SK-N-SH (cell line): ENCODE measurements at regions not wholly inside any gene's neighbourhood (a gene's known extent, or its start where the extent isn't known, plus 50 kb on each side); places are given as distances from the start of the nearest gene placed in this dataset.

ENCODE experiments used
- CTCF ChIA-PET: fragments of 300-600, 350-600 bp; formaldehyde crosslinking; extraction: SDS; loops from one replicate; lab custom pipeline; 2021; lab: Yijun Ruan, JAX
- POLR2A ChIA-PET: fragments of 350-600 bp; sonication (Branson Sonifier 250); formaldehyde crosslinking; extraction: SDS; loops from one replicate; lab custom pipeline; 2020; ENCODE audit warnings: antibody characterized with exemption, inconsistent platforms; lab: Yijun Ruan, JAX
- DNase-seq: peaks from one replicate; pipeline ENCODE4 v3.0.0; 2012
- H2AFZ ChIP-seq: fragments of 200-600 bp; sonication (generic); 2 replicates; pipeline ENCODE4 v1.8.1; 2016; ENCODE audit warnings: antibody characterized with exemption, mild to moderate bottlenecking, low read depth
- H3F3A ChIP-seq: fragments of 200-600 bp; sonication (generic); replicated peaks from 2 replicates; pipeline ENCODE3; 2016; ENCODE audit warnings: antibody characterized with exemption, mild to moderate bottlenecking; ENCODE audit not compliant: insufficient read depth
- H3K27ac ChIP-seq, 2 experiments: fragments of 200-500 bp in 1 of 2; fragments of 200-600 bp in 1 of 2; sonication (Bioruptor generic) in 1 of 2; sonication (generic), shearing (Covaris generic) in 1 of 2; 2 replicates each; pipeline versions ENCODE4 v1.5.1 to v1.6.1; 2014 to 2016; ENCODE audit warnings: low read depth in 2 of 2, inconsistent platforms in 1 of 2, low read length in 1 of 2, mild to moderate bottlenecking in 1 of 2, mixed read lengths in 1 of 2
- H3K27me3 ChIP-seq: fragments of 200-600 bp; sonication (generic), shearing (Covaris generic); 2 replicates; pipeline ENCODE4 v1.6.1; 2016; ENCODE audit warnings: mixed run types; ENCODE audit not compliant: insufficient read depth
- H3K36me3 ChIP-seq, 2 experiments: fragments of 200-500 bp in 1 of 2; fragments of 200-600 bp in 1 of 2; sonication (Bioruptor generic) in 1 of 2; sonication (generic) in 1 of 2; replicated peaks in 1 of 2; 2 replicates each; pipeline versions ENCODE3 to v1.5.1; 2014 to 2016; ENCODE audit warnings: low read length in 1 of 2, mild to moderate bottlenecking in 1 of 2; ENCODE audit not compliant: insufficient read depth in 2 of 2, control insufficient read depth in 1 of 2
- H3K4me1 ChIP-seq, 2 experiments: fragments of 200-500 bp in 1 of 2; fragments of 200-600 bp in 1 of 2; sonication (Bioruptor generic) in 1 of 2; sonication (generic), shearing (Covaris generic) in 1 of 2; 2 replicates each; pipeline versions ENCODE4 v1.5.1 to v1.6.1; 2014 to 2016; ENCODE audit warnings: low read depth in 1 of 2, low read length in 1 of 2, mixed run types in 1 of 2; ENCODE audit not compliant: insufficient read depth in 2 of 2, control insufficient read depth in 1 of 2
- H3K4me2 ChIP-seq: fragments of 200-600 bp; sonication (generic), shearing (Covaris generic); 2 replicates; pipeline ENCODE4 v1.6.1; 2017; ENCODE audit warnings: mixed run types
- H3K4me3 ChIP-seq, 2 experiments: fragments of 200-500 bp in 1 of 2; fragments of 200-600 bp in 1 of 2; sonication (Bioruptor generic) in 1 of 2; sonication (generic), shearing (Covaris generic) in 1 of 2; 2 replicates each; pipeline versions ENCODE4 v1.5.1 to v1.8.1; 2014 to 2016; ENCODE audit warnings: low read depth in 2 of 2, inconsistent platforms in 1 of 2, low read length in 1 of 2, mild to moderate bottlenecking in 1 of 2, mixed read lengths in 1 of 2, moderate library complexity in 1 of 2
- H3K79me2 ChIP-seq: fragments of 200-600 bp; sonication (generic); 2 replicates; pipeline ENCODE4 v1.8.1; 2017; ENCODE audit warnings: mild to moderate bottlenecking; ENCODE audit not compliant: insufficient read depth
- H3K9ac ChIP-seq: fragments of 200-600 bp; sonication (generic); 2 replicates; pipeline ENCODE4 v1.6.1; 2017; ENCODE audit warnings: mixed run types
- H3K9me2 ChIP-seq: fragments of 200-600 bp; sonication (generic); 2 replicates; pipeline ENCODE4 v1.6.1; 2017; ENCODE audit warnings: mixed run types
- H3K9me3 ChIP-seq: fragments of 200-600 bp; sonication (generic); 2 replicates; pipeline ENCODE4 v1.6.1; 2017; ENCODE audit warnings: mixed run types, mild to moderate bottlenecking, moderate library complexity
- H4K20me1 ChIP-seq: fragments of 200-600 bp; sonication (generic); 2 replicates; pipeline ENCODE4 v1.6.1; 2017; ENCODE audit warnings: mild to moderate bottlenecking, mixed run types; ENCODE audit not compliant: insufficient read depth
- CHD2 ChIP-seq: fragments of 150-350 bp; IDR thresholded peaks from 2 replicates; pipeline ENCODE4 v1.6.1; 2018; ENCODE audit warnings: low read length; ENCODE audit not compliant: partially characterized antibody
- CTCF ChIP-seq: fragments of 200-600 bp; sonication (generic); IDR thresholded peaks from 2 replicates; pipeline ENCODE4 v1.6.1; 2017; ENCODE audit warnings: antibody characterized with exemption, mild to moderate bottlenecking, moderate library complexity
- ELF1 ChIP-seq: IDR thresholded peaks from 2 replicates; pipeline ENCODE4 v1.4.0; 2012
- EP300 ChIP-seq, 2 experiments: IDR thresholded peaks; 2 replicates each; pipeline versions ENCODE4 v1.4.0 to v1.6.1; 2012; ENCODE audit warnings: borderline replicate concordance in 1 of 2, low read depth in 1 of 2, low read length in 1 of 2
- FOSL2 ChIP-seq: IDR thresholded peaks from 2 replicates; pipeline ENCODE4 v1.4.0; 2012; ENCODE audit warnings: low read depth, mild to moderate bottlenecking, moderate library complexity, borderline replicate concordance
- FOXJ3 ChIP-seq: sonication (generic); formaldehyde crosslinking; IDR thresholded peaks from 2 replicates; pipeline ENCODE4 v1.5.1; 2020; ENCODE audit warnings: mild to moderate bottlenecking, missing genetic modification reagents
- FOXM1 ChIP-seq: IDR thresholded peaks from 2 replicates; pipeline ENCODE4 v1.4.0; 2012; ENCODE audit warnings: low read depth, mild to moderate bottlenecking
- GABPA ChIP-seq: IDR thresholded peaks from 2 replicates; pipeline ENCODE4 v1.4.0; 2012; ENCODE audit warnings: low read depth, mild to moderate bottlenecking
- GATA2 ChIP-seq: sonication (generic); formaldehyde crosslinking; IDR thresholded peaks from 2 replicates; pipeline ENCODE4 v1.5.0; 2020; ENCODE audit warnings: mild to moderate bottlenecking, missing genetic modification reagents
- MAX ChIP-seq: IDR thresholded peaks from 2 replicates; pipeline ENCODE4 v1.4.0; 2012; ENCODE audit warnings: low read depth
- NFIC ChIP-seq: IDR thresholded peaks from 2 replicates; pipeline ENCODE4 v1.4.0; 2012; ENCODE audit warnings: borderline replicate concordance
- NRF1 ChIP-seq: IDR thresholded peaks from 2 replicates; pipeline ENCODE4 v1.6.1; 2012; ENCODE audit warnings: low read depth, mild to moderate bottlenecking, low read length
- PBX3 ChIP-seq: IDR thresholded peaks from 2 replicates; pipeline ENCODE4; 2012
- RAD21 ChIP-seq: IDR thresholded peaks from 2 replicates; pipeline ENCODE4 v1.6.1; 2012; ENCODE audit warnings: mild to moderate bottlenecking, low read length
- RCOR1 ChIP-seq: fragments of 150-350 bp; IDR thresholded peaks from 2 replicates; pipeline ENCODE4 v1.6.1; 2017; ENCODE audit warnings: antibody characterized with exemption, low read length
- RXRA ChIP-seq: IDR thresholded peaks from 2 replicates; pipeline ENCODE4 v1.4.0; 2012; ENCODE audit warnings: low read depth, mild to moderate bottlenecking, borderline replicate concordance
- SMC3 ChIP-seq: IDR thresholded peaks from 2 replicates; pipeline ENCODE4 v1.6.1; 2012; ENCODE audit warnings: low read depth, low read length, improper control_type of control experiment
- TAF1 ChIP-seq: IDR thresholded peaks from 2 replicates; pipeline ENCODE4 v1.6.1; 2012; ENCODE audit warnings: low read depth, mild to moderate bottlenecking, low read length, moderate library complexity, borderline replicate concordance
- TCF12 ChIP-seq: IDR thresholded peaks from 2 replicates; pipeline ENCODE4 v1.4.0; 2012
- USF1 ChIP-seq: IDR thresholded peaks from 2 replicates; pipeline ENCODE4 v1.4.0; 2012; ENCODE audit warnings: low read depth, borderline replicate concordance
- USF2 ChIP-seq: fragments of 150-350 bp; IDR thresholded peaks from 2 replicates; pipeline ENCODE4 v1.6.1; 2017; ENCODE audit warnings: antibody characterized with exemption, low read length, low read depth, borderline replicate concordance
- YY1 ChIP-seq: IDR thresholded peaks from 2 replicates; pipeline ENCODE4 v1.4.0; 2012; ENCODE audit warnings: low read depth, mild to moderate bottlenecking
- ZBTB33 ChIP-seq: IDR thresholded peaks from 2 replicates; pipeline ENCODE4 v1.4.0; 2012; ENCODE audit warnings: low read depth, borderline replicate concordance
- WGBS: methylation state at CpG from one replicate; pipeline ENCODE4 v1.1.6; 2017; ENCODE audit warnings: low lambda C conversion rate; 5-methylcytosine and 5-hydroxymethylcytosine counted together

- ChIA-PET POLR2A (no interaction called here), CTCF (interaction anchor here (0.7 kb wide), 1 partner anchor 994 kb away, joined by 3 read pairs; no protein-coding TSS in a partner anchor)
- 70% methylated on average over 3 of the region's 3 CpGs for WGBS
- Histone ChIP-seq H3K9me3 (no peaks in the 10 kb centered on the region), H3K79me2 (no peaks in the 10 kb centered on the region), H3F3A (peaks cover 49% of the 10 kb centered on the region), H3K4me3 (no peak overlapping the region), H3K9ac (no peak overlapping the region), H4K20me1 (no peaks in the 10 kb centered on the region), H3K27me3 (no peaks in the 10 kb centered on the region), H3K27ac (peak overlapping the region; percentile 1 to 90; a peak in 3 of 4 replicates), H3K4me2 (no peak overlapping the region), H3K4me1 (peaks cover 47 to 71% of the 10 kb centered on the region in 2 experiments), H3K9me2 (no peaks in the 10 kb centered on the region), H3K36me3 (no peaks in the 10 kb centered on the region), H2AFZ (no peak overlapping the region)
- no peak for DNase-seq
- TF ChIP-seq GABPA (no peak), GATA2 (CRISPR knock-in tag) (no peak), EP300 (IDR thresholded peaks at IDR 0.05; ENCODE audit: borderline replicate concordance in 1 of 2, low read depth in 1 of 2, low read length in 1 of 2) (peak in 1 of 2 experiments; percentile 19; a peak in 1 of 4 replicates), TCF12 (peak; percentile 41; the same call in 1 of the 2 replicates), RXRA (no peak), FOXM1 (no peak), RAD21 (no peak), SMC3 (no peak)
Measured at GRCh38 chr14:61150851-61151250, 130.3 kb downstream of the TMEM30B start.

GRCh38 chr14:61149896-61150295, 131.2 kb downstream of the TMEM30B start:
- Histone ChIP-seq H3K9me2 (no peaks in the 10 kb centered on the region), H3K27ac (no peak overlapping the region), H4K20me1 (no peaks in the 10 kb centered on the region), H3F3A (peaks cover 57% of the 10 kb centered on the region), H3K4me3 (no peak overlapping the region), H2AFZ (no peak overlapping the region), H3K27me3 (no peaks in the 10 kb centered on the region), H3K9ac (no peak overlapping the region), H3K4me1 (peaks cover 56 to 72% of the 10 kb centered on the region in 2 experiments), H3K9me3 (no peaks in the 10 kb centered on the region), H3K4me2 (no peak overlapping the region), H3K79me2 (no peaks in the 10 kb centered on the region), H3K36me3 (no peaks in the 10 kb centered on the region)
- POLR2A ChIA-PET = no interaction called here
- CTCF ChIA-PET = no interaction called here
- no peak for DNase-seq
- no peak for TF ChIP-seq USF1
- no peak for TF ChIP-seq NFIC
- no peak for TF ChIP-seq CHD2
- no peak for TF ChIP-seq YY1
- TF ChIP-seq SMC3 = no peak
- no peak for TF ChIP-seq NRF1
- no peak for TF ChIP-seq PBX3
- TF ChIP-seq RCOR1 = no peak
- TF ChIP-seq GATA2 (CRISPR knock-in tag) = no peak
- no peak for TF ChIP-seq USF2
- TF ChIP-seq EP300 (IDR thresholded peaks at IDR 0.05; ENCODE audit: borderline replicate concordance in 1 of 2, low read depth in 1 of 2, low read length in 1 of 2) = no peak
- TF ChIP-seq ELF1 = no peak
- TF ChIP-seq ZBTB33 = no peak
- no peak for TF ChIP-seq MAX
- TF ChIP-seq FOXJ3 (CRISPR knock-in tag) = no peak
- TF ChIP-seq FOSL2 = no peak
- TF ChIP-seq RAD21 = no peak
- TF ChIP-seq CTCF = no peak
- TF ChIP-seq TAF1 = no peak
